ENCODE measurements at regions not wholly inside any gene's neighbourhood (a gene's known extent, or its start where the extent isn't known, plus 50 kb on each side); places are given as distances from the start of the nearest gene placed in this dataset.

- Histone ChIP-seq H3K9me3 (no peaks in the 10 kb centered on the region), H3K36me3 (no peaks in the 10 kb centered on the region), H3K27me3 (replicated peaks; ENCODE audit: insufficient read depth) (no peaks in the 10 kb centered on the region), H3K4me1 (replicated peaks) (no peaks in the 10 kb centered on the region), H3K27ac (no peak overlapping the region), H3K4me3 (no peak overlapping the region)
- TF ChIP-seq CTCF (IDR thresholded peaks at IDR 0.05) (no peak), POLR2AphosphoS5 (IDR thresholded peaks at IDR 0.05) (no peak), POLR2A (IDR thresholded peaks at IDR 0.05) (no peak)
- DNase-seq (ENCODE audit: low spot score), result no peak
- WGBS, result 74% methylated on average over 2 of the region's 2 CpGs
- intact Hi-C loops (cut with DNase I), result no loop called here
These were observed 93.8 kb downstream of the IRF8 start for GRCh38 chr16:85992779-85993178.

GRCh38 chr16:85994492-85995490 is 95.8 kb downstream of the IRF8 start:
- TF ChIP-seq POLR2A (IDR thresholded peaks at IDR 0.05) (no peak), CTCF (IDR thresholded peaks at IDR 0.05) (no peak), POLR2AphosphoS5 (IDR thresholded peaks at IDR 0.05) (no peak)
- H3K27me3 ChIP-seq (replicated peaks; ENCODE audit: insufficient read depth), result no peaks in the 10 kb centered on the region
- no peak overlapping the region for H3K4me3 ChIP-seq
- no peaks in the 10 kb centered on the region for H3K9me3 ChIP-seq
- 90% methylated on average over 20 of the region's 20 CpGs for WGBS
- no peak overlapping the region for H3K27ac ChIP-seq
- no peak for DNase-seq (ENCODE audit: low spot score)
- no peaks in the 10 kb centered on the region for H3K4me1 ChIP-seq (replicated peaks)
- no peaks in the 10 kb centered on the region for H3K36me3 ChIP-seq
- intact Hi-C loops (cut with DNase I), result no loop called here

GRCh38 chr16:85995541-85996423 is 96.8 kb downstream of the IRF8 start:
- 63% methylated on average over 27 of the region's 27 CpGs for WGBS
- TF ChIP-seq POLR2AphosphoS5 (IDR thresholded peaks at IDR 0.05) (no peak), CTCF (IDR thresholded peaks at IDR 0.05) (no peak), POLR2A (IDR thresholded peaks at IDR 0.05) (no peak)
- Histone ChIP-seq H3K4me1 (replicated peaks) (no peaks in the 10 kb centered on the region), H3K27me3 (replicated peaks; ENCODE audit: insufficient read depth) (no peaks in the 10 kb centered on the region), H3K4me3 (no peak overlapping the region), H3K27ac (no peak overlapping the region), H3K36me3 (no peaks in the 10 kb centered on the region), H3K9me3 (no peaks in the 10 kb centered on the region)
- DNase-seq (ENCODE audit: low spot score), result no peak
- intact Hi-C loops (cut with DNase I), result no loop called here

GRCh38 chr16:85996843-85997242 is 97.9 kb downstream of the IRF8 start:
- no peak for TF ChIP-seq POLR2AphosphoS5 (IDR thresholded peaks at IDR 0.05)
- no peaks in the 10 kb centered on the region for H3K27me3 ChIP-seq (replicated peaks; ENCODE audit: insufficient read depth)
- no peaks in the 10 kb centered on the region for H3K36me3 ChIP-seq
- no peak for DNase-seq (ENCODE audit: low spot score)
- H3K27ac ChIP-seq, result no peak overlapping the region
- H3K9me3 ChIP-seq, result no peaks in the 10 kb centered on the region
- intact Hi-C loops (cut with DNase I), result no loop called here
- WGBS, result 71% methylated on average over 10 of the region's 10 CpGs
- H3K4me3 ChIP-seq, result no peak overlapping the region
- H3K4me1 ChIP-seq (replicated peaks), result no peaks in the 10 kb centered on the region

GRCh38 chr16:85998171-85998867 is 99.4 kb downstream of the IRF8 start:
- WGBS, result 79% methylated on average over 9 of the region's 9 CpGs
- no peak for DNase-seq (ENCODE audit: low spot score)
- H3K27me3 ChIP-seq (replicated peaks; ENCODE audit: insufficient read depth), result no peaks in the 10 kb centered on the region
- no peaks in the 10 kb centered on the region for H3K36me3 ChIP-seq
- intact Hi-C loops (cut with DNase I), result no loop called here
- TF ChIP-seq POLR2AphosphoS5 (IDR thresholded peaks at IDR 0.05) (no peak), CTCF (IDR thresholded peaks at IDR 0.05) (no peak), POLR2A (IDR thresholded peaks at IDR 0.05) (no peak)
- H3K27ac ChIP-seq, result no peak overlapping the region
- no peak overlapping the region for H3K4me3 ChIP-seq
- no peaks in the 10 kb centered on the region for H3K4me1 ChIP-seq (replicated peaks)
- H3K9me3 ChIP-seq, result no peaks in the 10 kb centered on the region
